HepG2 (cell line): ENCODE measurements at regions not wholly inside any gene's neighbourhood (a gene's known extent, or its start where the extent isn't known, plus 50 kb on each side); places are given as distances from the start of the nearest gene placed in this dataset.

Experiments used
- ATAC-seq: fragments of 200-7000 bp; cut with Tn5 transposase; 3 replicates; pipeline ENCODE4 v1.9.1; 2020; ENCODE audit warnings: mild to moderate bottlenecking, moderate library complexity
- BruUV-seq: library from RNA; stranded (reverse); fragments of 400-500 nt; replicated peaks from 2 replicates; lab custom pipeline; 2021; lab: Mats Ljungman, UMichigan
- CTCF ChIA-PET: fragments of 300-600 bp; formaldehyde crosslinking; extraction: SDS; loops from one replicate; lab custom pipeline; 2021; ENCODE audit warnings: low total read pairs, inconsistent platforms, low intra/inter-chr PET ratio; lab: Yijun Ruan, JAX
- POLR2A ChIA-PET: fragments of 350-600 bp; sonication (Branson Sonifier 250); formaldehyde crosslinking; loops from one replicate; lab custom pipeline; 2020; ENCODE audit warnings: antibody characterized with exemption, inconsistent platforms; lab: Yijun Ruan, JAX
- DNase-seq: peaks from one replicate; pipeline ENCODE4 v3.0.0-alpha.2; 2015; ENCODE audit warnings: low spot score
- FAIRE-seq: peaks from 3 replicates; lab custom pipeline; 2011; peaks lifted over from hg19 to GRCh38; lab: Jason Lieb, UNC
- H2AFZ ChIP-seq: one replicate; pipeline ENCODE4 v1.6.1; 2011; ENCODE audit warnings: low read length, inconsistent platforms
- H3K27ac ChIP-seq: fragments of 300-600 bp; 3 replicates; pipeline ENCODE4 v1.8.0; 2011; ENCODE audit warnings: mixed run types, mild to moderate bottlenecking, mixed read lengths, low read length, inconsistent platforms; ENCODE audit not compliant: insufficient read depth; ENCODE audit errors: extremely low read length
- H3K27me3 ChIP-seq, 2 experiments: fragments of 200-600 bp in 1 of 2; 2 replicates in 1 of 2; 3 replicates in 1 of 2; pipeline versions ENCODE4 v1.6.0 to v1.8.0; 2011; ENCODE audit warnings: low read length in 2 of 2, mild to moderate bottlenecking in 2 of 2, moderate library complexity in 2 of 2, inconsistent platforms in 1 of 2; ENCODE audit not compliant: insufficient read depth in 2 of 2, control insufficient read depth in 1 of 2
- H3K36me3 ChIP-seq, 2 experiments: fragments of 200-600 bp in 1 of 2; replicated peaks in 1 of 2; 2 replicates in 1 of 2; 3 replicates in 1 of 2; pipeline versions ENCODE4 v1.5.1 to v1.8.0; 2011; ENCODE audit warnings: low read length in 2 of 2, inconsistent platforms in 1 of 2; ENCODE audit not compliant: insufficient read depth in 2 of 2, control insufficient read depth in 1 of 2
- H3K4me1 ChIP-seq: 2 replicates; pipeline ENCODE4 v1.5.1; 2012; ENCODE audit warnings: low read length, inconsistent platforms; ENCODE audit not compliant: insufficient read depth
- H3K4me2 ChIP-seq: 2 replicates; pipeline ENCODE4 v1.6.0; 2011; ENCODE audit warnings: low read depth, low read length, inconsistent platforms
- H3K4me3 ChIP-seq, 3 experiments: fragments of 200-600 bp in 1 of 3; sonication (generic), shearing (Covaris generic) in 1 of 3; replicated peaks in 1 of 3; 2 replicates each; pipeline ENCODE4 v1.5.1; 2011 to 2016; ENCODE audit warnings: low read length in 3 of 3, inconsistent platforms in 2 of 3, low read depth in 2 of 3, mild to moderate bottlenecking in 2 of 3, control low read depth in 1 of 3, mixed read lengths in 1 of 3; ENCODE audit not compliant: insufficient read depth in 1 of 3
- H3K79me2 ChIP-seq: one replicate; pipeline ENCODE4 v1.6.1; 2011; ENCODE audit warnings: low read length, inconsistent platforms; ENCODE audit not compliant: insufficient read depth
- H3K9ac ChIP-seq: 2 replicates; pipeline ENCODE4 v1.6.0; 2011; ENCODE audit warnings: mild to moderate bottlenecking, low read depth, low read length, inconsistent platforms; ENCODE audit not compliant: insufficient read depth
- H3K9me3 ChIP-seq: 2 replicates; pipeline ENCODE4 v1.5.1; 2012; ENCODE audit warnings: mild to moderate bottlenecking, low read length
- H4K20me1 ChIP-seq: 2 replicates; pipeline ENCODE4 v1.6.0; 2011; ENCODE audit warnings: inconsistent platforms, mild to moderate bottlenecking, low read length, moderate library complexity; ENCODE audit not compliant: insufficient read depth
- BCL3 ChIP-seq: sonication (generic); formaldehyde crosslinking; IDR thresholded peaks from 2 replicates; pipeline ENCODE4 v1.5.1; 2020; ENCODE audit warnings: mild to moderate bottlenecking, missing genetic modification reagents, moderate library complexity
- CHD4 ChIP-seq: fragments of 200-600 bp; sonication (generic); IDR thresholded peaks from 2 replicates; pipeline ENCODE4 v1.7.0; 2017; ENCODE audit warnings: mild to moderate bottlenecking, low read length, borderline replicate concordance
- ESRRA ChIP-seq: sonication (generic); formaldehyde crosslinking; IDR thresholded peaks from 2 replicates; pipeline ENCODE4 v1.5.1; 2020; ENCODE audit warnings: mild to moderate bottlenecking, low read depth, missing genetic modification reagents
- FOXC1 ChIP-seq: sonication (generic); formaldehyde crosslinking; IDR thresholded peaks from 2 replicates; pipeline ENCODE4 v1.8.0; 2022; ENCODE audit warnings: mild to moderate bottlenecking, missing genetic modification reagents, borderline replicate concordance
- HMG20B ChIP-seq: conservative IDR thresholded peaks from 2 replicates; pipeline ENCODE4 v1.6.1; 2016; ENCODE audit warnings: missing genetic modification reagents, missing compliant biosample characterization
- JARID2 ChIP-seq: sonication (generic); formaldehyde crosslinking; IDR thresholded peaks from 2 replicates; pipeline ENCODE4 v1.8.1; 2023; ENCODE audit warnings: missing genetic modification reagents, inconsistent platforms; ENCODE audit not compliant: insufficient replicate concordance
- NFYC ChIP-seq: IDR thresholded peaks from 2 replicates; pipeline ENCODE4 v1.6.1; 2016; ENCODE audit warnings: missing genetic modification reagents, missing compliant biosample characterization
- NR2F2 ChIP-seq: IDR thresholded peaks from 2 replicates; pipeline ENCODE4 v1.6.1; 2012; ENCODE audit warnings: low read depth, inconsistent platforms, borderline replicate concordance
- RFXANK ChIP-seq: IDR thresholded peaks from 2 replicates; pipeline ENCODE4 v1.6.1; 2016
- THAP11 ChIP-seq: IDR thresholded peaks from 2 replicates; pipeline ENCODE4 v1.6.1; 2016; ENCODE audit warnings: missing biosample characterization, missing genetic modification reagents
- ZBTB21 ChIP-seq: sonication (generic); formaldehyde crosslinking; IDR thresholded peaks from 2 replicates; pipeline ENCODE4 v1.4.0; 2020; ENCODE audit warnings: missing genetic modification reagents
- ZNF275 ChIP-seq: sonication (generic); formaldehyde crosslinking; IDR thresholded peaks from 2 replicates; pipeline ENCODE4 v1.8.0; 2022; ENCODE audit warnings: missing genetic modification reagents, mild to moderate bottlenecking, inconsistent platforms, borderline replicate concordance
- ZNF552 ChIP-seq: sonication (generic); formaldehyde crosslinking; IDR thresholded peaks from 2 replicates; pipeline ENCODE4 v1.9.0; 2022; ENCODE audit warnings: missing genetic modification reagents, mild to moderate bottlenecking, borderline replicate concordance
- ZNF777 ChIP-seq: sonication (generic); formaldehyde crosslinking; IDR thresholded peaks from 2 replicates; pipeline ENCODE4 v1.4.0; 2020; ENCODE audit warnings: missing genetic modification reagents
- ZNF841 ChIP-seq: sonication (generic); formaldehyde crosslinking; IDR thresholded peaks from 2 replicates; pipeline ENCODE4 v1.8.1; 2023; ENCODE audit warnings: missing genetic modification reagents, borderline replicate concordance
- WGBS: methylation state at CpG from one replicate; pipeline ENCODE4 v1.1.6; 2017; ENCODE audit warnings: low lambda C conversion rate; 5-methylcytosine and 5-hydroxymethylcytosine counted together
- in situ Hi-C: cut with HindIII; loops from 2 replicates; pipeline ENCODE4 v1.10.0; 2017; ENCODE audit warnings: low pct_unique_long_range_greater_than_20kb; ENCODE audit not compliant: extremely low pct_ligation_motif_present
- intact Hi-C: fragments of 100-400 bp; cut with micrococcal nuclease; formaldehyde crosslinking; loops from one replicate; pipeline ENCODE4 v1.10.0; 2022; ENCODE audit not compliant: unreplicated experiment
- TF ChIP-seq, protein P1 (sequence below): sonication (generic); formaldehyde crosslinking; IDR thresholded peaks from 2 replicates; pipeline ENCODE4; 2020; ENCODE audit warnings: missing genetic modification reagents, mild to moderate bottlenecking, borderline replicate concordance

GRCh38 chr7:32170838-32171237 is 100.6 kb upstream of the PDE1C start:
- no peak overlapping the region for H3K27ac ChIP-seq
- 63% methylated on average over 1 of the region's 1 CpG for WGBS

DNA sequence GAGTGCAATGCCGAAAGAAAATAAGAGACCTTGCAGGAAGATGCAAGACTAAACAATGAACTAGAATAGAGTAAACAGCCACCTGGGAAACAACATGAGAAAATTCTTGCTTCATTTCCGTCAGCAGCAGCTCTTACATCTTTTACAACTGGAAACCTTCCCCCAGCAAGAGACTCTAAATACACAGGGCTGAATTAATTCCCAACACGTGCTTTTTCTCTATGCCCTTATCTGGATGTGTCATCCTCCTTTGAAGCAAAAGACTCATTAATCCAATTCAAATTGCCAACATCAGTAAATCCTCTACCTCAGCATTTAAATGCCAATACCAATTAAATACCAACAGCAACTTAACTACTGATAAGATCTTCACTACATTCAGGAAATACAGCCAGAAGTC is 99.0 kb upstream of the PDE1C start:
- Histone ChIP-seq H4K20me1 (no peaks in the 10 kb centered on the region), H3K4me3 (no peak overlapping the region), H3K36me3 (no peaks in the 10 kb centered on the region), H3K27ac (no peak overlapping the region), H3K79me2 (no peaks in the 10 kb centered on the region), H3K9me3 (no peaks in the 10 kb centered on the region), H3K4me1 (no peaks in the 10 kb centered on the region), H3K9ac (no peak overlapping the region), H3K4me2 (no peak overlapping the region), H2AFZ (no peak overlapping the region), H3K27me3 (no peaks in the 10 kb centered on the region; a peak in 1 of 5 replicates)
- FAIRE-seq (no peak), DNase-seq (no peak), ATAC-seq (no peak)
- CTCF ChIA-PET: no interaction called here
- POLR2A ChIA-PET: no interaction called here
- WGBS: 3% methylated on average over 3 of the region's 3 CpGs
- no TSS peak for BruUV-seq
- intact Hi-C loops: no loop called here
- in situ Hi-C loops: no loop called here
- TF ChIP-seq HMG20B (CRISPR knock-in tag) (no peak), ZBTB21 (CRISPR knock-in tag) (no peak), BCL3 (no peak), CHD4 (no peak), NR2F2 (no peak), THAP11 (CRISPR knock-in tag) (no peak), FOXC1 (CRISPR knock-in tag) (no peak), ESRRA (CRISPR knock-in tag) (no peak), JARID2 (CRISPR knock-in tag) (no peak)
- TF ChIP-seq, protein P1, sequence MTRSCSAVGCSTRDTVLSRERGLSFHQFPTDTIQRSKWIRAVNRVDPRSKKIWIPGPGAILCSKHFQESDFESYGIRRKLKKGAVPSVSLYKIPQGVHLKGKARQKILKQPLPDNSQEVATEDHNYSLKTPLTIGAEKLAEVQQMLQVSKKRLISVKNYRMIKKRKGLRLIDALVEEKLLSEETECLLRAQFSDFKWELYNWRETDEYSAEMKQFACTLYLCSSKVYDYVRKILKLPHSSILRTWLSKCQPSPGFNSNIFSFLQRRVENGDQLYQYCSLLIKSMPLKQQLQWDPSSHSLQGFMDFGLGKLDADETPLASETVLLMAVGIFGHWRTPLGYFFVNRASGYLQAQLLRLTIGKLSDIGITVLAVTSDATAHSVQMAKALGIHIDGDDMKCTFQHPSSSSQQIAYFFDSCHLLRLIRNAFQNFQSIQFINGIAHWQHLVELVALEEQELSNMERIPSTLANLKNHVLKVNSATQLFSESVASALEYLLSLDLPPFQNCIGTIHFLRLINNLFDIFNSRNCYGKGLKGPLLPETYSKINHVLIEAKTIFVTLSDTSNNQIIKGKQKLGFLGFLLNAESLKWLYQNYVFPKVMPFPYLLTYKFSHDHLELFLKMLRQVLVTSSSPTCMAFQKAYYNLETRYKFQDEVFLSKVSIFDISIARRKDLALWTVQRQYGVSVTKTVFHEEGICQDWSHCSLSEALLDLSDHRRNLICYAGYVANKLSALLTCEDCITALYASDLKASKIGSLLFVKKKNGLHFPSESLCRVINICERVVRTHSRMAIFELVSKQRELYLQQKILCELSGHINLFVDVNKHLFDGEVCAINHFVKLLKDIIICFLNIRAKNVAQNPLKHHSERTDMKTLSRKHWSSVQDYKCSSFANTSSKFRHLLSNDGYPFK: no peak

More at GRCh38 chr7:32170838-32171237, 100.6 kb upstream of the PDE1C start:
- TF ChIP-seq ZNF552 (CRISPR knock-in tag): no peak
- TF ChIP-seq ZNF275: no peak
- TF ChIP-seq RFXANK (CRISPR knock-in tag): no peak
- TF ChIP-seq ZNF841 (CRISPR knock-in tag): no peak
- no peak for TF ChIP-seq ZNF777 (CRISPR knock-in tag)
- no peak for TF ChIP-seq NFYC (CRISPR knock-in tag)
- in situ Hi-C loops (no loop called here), intact Hi-C loops (no loop called here)
- Histone ChIP-seq H4K20me1 (no peaks in the 10 kb centered on the region), H3K9me3 (no peaks in the 10 kb centered on the region), H3K9ac (no peak overlapping the region), H3K4me3 (no peak overlapping the region), H3K36me3 (no peaks in the 10 kb centered on the region), H3K4me1 (no peaks in the 10 kb centered on the region), H3K79me2 (no peaks in the 10 kb centered on the region), H3K27me3 (no peaks in the 10 kb centered on the region; a peak in 1 of 5 replicates), H2AFZ (no peak overlapping the region), H3K4me2 (no peak overlapping the region)
- FAIRE-seq (no peak), DNase-seq (no peak), ATAC-seq (no peak)
- POLR2A ChIA-PET: no interaction called here
- BruUV-seq: no TSS peak
- CTCF ChIA-PET: no interaction called here
